Ishikawa (cell line): ENCODE measurements at regions not wholly inside any gene's neighbourhood (a gene's known extent, or its start where the extent isn't known, plus 50 kb on each side); places are given as distances from the start of the nearest gene placed in this dataset.

ENCODE experiments used
- EGR1 ChIP-seq: IDR thresholded peaks from 2 replicates; pipeline ENCODE4 v1.6.1; 2012
- EP300 ChIP-seq: IDR thresholded peaks from 2 replicates; pipeline ENCODE4 v1.6.1; 2012; ENCODE audit warnings: borderline replicate concordance
- TAF1 ChIP-seq: IDR thresholded peaks from 2 replicates; pipeline ENCODE4 v1.6.1; 2012; ENCODE audit warnings: low read depth, mild to moderate bottlenecking
- TF ChIP-seq, protein P1 (sequence below): IDR thresholded peaks from 2 replicates; pipeline ENCODE4 v1.6.1; 2012

GRCh38 chr5:3190433-3190832, 405.2 kb upstream of the IRX1 start:
- TF ChIP-seq EGR1 (no peak), EP300 (no peak), TAF1 (no peak)
- TF ChIP-seq, protein P1, sequence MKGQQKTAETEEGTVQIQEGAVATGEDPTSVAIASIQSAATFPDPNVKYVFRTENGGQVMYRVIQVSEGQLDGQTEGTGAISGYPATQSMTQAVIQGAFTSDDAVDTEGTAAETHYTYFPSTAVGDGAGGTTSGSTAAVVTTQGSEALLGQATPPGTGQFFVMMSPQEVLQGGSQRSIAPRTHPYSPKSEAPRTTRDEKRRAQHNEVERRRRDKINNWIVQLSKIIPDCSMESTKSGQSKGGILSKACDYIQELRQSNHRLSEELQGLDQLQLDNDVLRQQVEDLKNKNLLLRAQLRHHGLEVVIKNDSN: no peak
